Gastrocnemius medialis (tissue), 4 donors: ENCODE measurements at regions not wholly inside any gene's neighbourhood (a gene's known extent, or its start where the extent isn't known, plus 50 kb on each side); places are given as distances from the start of the nearest gene placed in this dataset.

ENCODE experiments used
- CTCF ChIP-seq, 5 experiments: fragments of 450-650 bp in 3 of 5; fragments of 200-600 bp in 2 of 5; sonication (generic) in 2 of 5; IDR thresholded peaks in 4 of 5; conservative IDR thresholded peaks in 1 of 5; 1 replicate in 4 of 5; 2 replicates in 1 of 5; pipeline ENCODE4 v1.5.1; 2016 to 2019; ENCODE audit warnings: antibody characterized with exemption in 5 of 5, mild to moderate bottlenecking in 3 of 5, moderate library complexity in 3 of 5
- POLR2A ChIP-seq, 2 donors: fragments of 450-650 bp; IDR thresholded peaks; one replicate each; pipeline ENCODE4 v1.6.1; 2017; ENCODE audit warnings: antibody characterized with exemption in 2 of 2, mild to moderate bottlenecking in 2 of 2, moderate library complexity in 2 of 2

DNA sequence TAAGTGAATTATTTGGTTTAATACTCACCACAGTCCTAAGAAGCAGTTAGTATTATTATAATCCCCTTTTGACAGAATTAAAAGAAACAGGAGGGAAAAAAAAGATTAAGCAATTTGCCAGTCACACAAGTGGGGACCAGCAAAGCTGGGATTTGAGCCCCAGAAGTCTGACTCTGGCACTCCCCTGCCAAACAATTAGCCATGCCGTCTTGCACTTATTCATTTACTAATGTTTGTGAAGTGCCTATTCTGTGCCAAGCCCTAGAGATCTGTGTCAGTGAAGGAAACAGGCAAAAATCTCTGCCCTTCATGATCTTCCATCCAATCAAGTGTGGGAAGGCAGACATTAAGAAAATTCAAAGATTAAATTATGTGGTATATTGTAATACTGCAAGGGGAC is 126.0 kb upstream of the TOP1 start:
- no peak for TF ChIP-seq CTCF (IDR thresholded peaks at IDR 0.05 in 4 of 5, conservative IDR thresholded peaks at IDR 0.05 in 1 of 5)
- no peak for TF ChIP-seq POLR2A (IDR thresholded peaks at IDR 0.05)
